ENCODE measurements at regions not wholly inside any gene's neighbourhood (a gene's known extent, or its start where the extent isn't known, plus 50 kb on each side); places are given as distances from the start of the nearest gene placed in this dataset.

GRCh38 chr2:59217360-59217759 lies 976.2 kb upstream of the FANCL start:
- TF ChIP-seq, protein P1, sequence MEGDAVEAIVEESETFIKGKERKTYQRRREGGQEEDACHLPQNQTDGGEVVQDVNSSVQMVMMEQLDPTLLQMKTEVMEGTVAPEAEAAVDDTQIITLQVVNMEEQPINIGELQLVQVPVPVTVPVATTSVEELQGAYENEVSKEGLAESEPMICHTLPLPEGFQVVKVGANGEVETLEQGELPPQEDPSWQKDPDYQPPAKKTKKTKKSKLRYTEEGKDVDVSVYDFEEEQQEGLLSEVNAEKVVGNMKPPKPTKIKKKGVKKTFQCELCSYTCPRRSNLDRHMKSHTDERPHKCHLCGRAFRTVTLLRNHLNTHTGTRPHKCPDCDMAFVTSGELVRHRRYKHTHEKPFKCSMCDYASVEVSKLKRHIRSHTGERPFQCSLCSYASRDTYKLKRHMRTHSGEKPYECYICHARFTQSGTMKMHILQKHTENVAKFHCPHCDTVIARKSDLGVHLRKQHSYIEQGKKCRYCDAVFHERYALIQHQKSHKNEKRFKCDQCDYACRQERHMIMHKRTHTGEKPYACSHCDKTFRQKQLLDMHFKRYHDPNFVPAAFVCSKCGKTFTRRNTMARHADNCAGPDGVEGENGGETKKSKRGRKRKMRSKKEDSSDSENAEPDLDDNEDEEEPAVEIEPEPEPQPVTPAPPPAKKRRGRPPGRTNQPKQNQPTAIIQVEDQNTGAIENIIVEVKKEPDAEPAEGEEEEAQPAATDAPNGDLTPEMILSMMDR (IDR thresholded peaks at IDR 0.05), result no peak
- no peak for TF ChIP-seq POLR2A (IDR thresholded peaks at IDR 0.05)
- no peak for TF ChIP-seq EP300 (IDR thresholded peaks at IDR 0.05)
